Natural killer cell treated with Interleukin-12 subunit alpha and Interleukin-12 subunit beta and Interleukin-15 and Interleukin-18, amount 100 ng/mL, for 72 hours (primary cell): ENCODE measurements at regions not wholly inside any gene's neighbourhood (a gene's known extent, or its start where the extent isn't known, plus 50 kb on each side); places are given as distances from the start of the nearest gene placed in this dataset.
"Not testable (repeated sequence)": the region's sequence is repeated elsewhere in the genome, so short reads cannot be mapped to it uniquely, and the experiment has no call there.

Experiments
- ATAC-seq, 2 donors: fragments of 150-1000 bp; cut with Tn5 transposase in 1 of 2; sonication (Bioruptor Pico), chemical (Tn5 transposase) in 1 of 2; 2 replicates each; pipeline ENCODE4 v1.10.0; 2021
- DNase-seq: peaks from one replicate; pipeline ENCODE4 v3.0.0; 2022; ENCODE audit warnings: low spot score
- H3K27ac Mint-ChIP-seq, 2 donors: 1 replicate in 1 of 2; 2 replicates in 1 of 2; pipeline ENCODE4 v1.8.0; 2022; ENCODE audit warnings: mixed read lengths in 2 of 2, mild to moderate bottlenecking in 1 of 2, moderate library complexity in 1 of 2
- H3K27me3 Mint-ChIP-seq, 2 donors: 1 replicate in 1 of 2; 2 replicates in 1 of 2; pipeline ENCODE4 v1.8.0; 2022; ENCODE audit warnings: mixed read lengths in 2 of 2
- H3K36me3 Mint-ChIP-seq: one replicate; pipeline ENCODE4 v1.8.0; 2022; ENCODE audit warnings: mixed read lengths
- H3K4me1 Mint-ChIP-seq, 2 donors: 1 replicate in 1 of 2; 2 replicates in 1 of 2; pipeline ENCODE4 v1.8.0; 2022; ENCODE audit warnings: low read depth in 2 of 2, mixed read lengths in 2 of 2, mild to moderate bottlenecking in 1 of 2
- H3K4me3 Mint-ChIP-seq: one replicate; pipeline ENCODE4 v1.8.0; 2022; ENCODE audit warnings: mixed read lengths
- H3K9me3 Mint-ChIP-seq: 2 replicates; pipeline ENCODE4 v1.8.0; 2022; ENCODE audit warnings: mixed read lengths

DNA sequence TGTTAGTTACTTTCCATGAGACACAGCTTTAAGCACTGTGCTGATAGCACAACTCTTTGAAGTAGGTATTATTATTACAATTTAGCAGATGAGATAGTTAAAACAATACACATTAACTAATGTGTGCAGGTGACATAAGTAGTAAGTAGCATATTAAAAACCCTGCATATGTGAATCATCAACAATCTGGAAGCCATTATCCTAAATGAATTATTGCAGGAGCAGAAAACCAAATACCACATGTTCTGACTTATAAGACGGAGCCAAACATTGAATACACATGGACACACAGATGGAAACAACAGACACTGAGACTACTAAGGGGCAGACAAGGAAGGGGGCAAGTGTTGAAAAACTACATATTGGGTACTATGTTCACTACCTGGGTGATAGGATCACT lies 300.3 kb upstream of the GULP1 start:
- H3K27ac Mint-ChIP-seq: no peak overlapping the region
- ATAC-seq: no peak
- H3K27me3 Mint-ChIP-seq: no peaks in the 10 kb centered on the region

GRCh38 chr2:187994464-187995331 lies 297.0 kb upstream of the GULP1 start:
- Mint-ChIP-seq H3K4me3 (no peak overlapping the region), H3K36me3 (peaks cover 5% of the 10 kb centered on the region), H3K27me3 (no peaks in the 10 kb centered on the region), H3K27ac (no peak overlapping the region), H3K4me1 (no peaks in the 10 kb centered on the region), H3K9me3 (peaks cover 14% of the 10 kb centered on the region)
- ATAC-seq (no peak), DNase-seq (no peak)

More for the DNA sequence above, 300.3 kb upstream of the GULP1 start:
- no peak for DNase-seq
- no peak overlapping the region for H3K4me3 Mint-ChIP-seq
- no peaks in the 10 kb centered on the region for H3K36me3 Mint-ChIP-seq
- peaks cover 9% of the 10 kb centered on the region for H3K9me3 Mint-ChIP-seq
- H3K4me1 Mint-ChIP-seq: no peaks in the 10 kb centered on the region

DNA sequence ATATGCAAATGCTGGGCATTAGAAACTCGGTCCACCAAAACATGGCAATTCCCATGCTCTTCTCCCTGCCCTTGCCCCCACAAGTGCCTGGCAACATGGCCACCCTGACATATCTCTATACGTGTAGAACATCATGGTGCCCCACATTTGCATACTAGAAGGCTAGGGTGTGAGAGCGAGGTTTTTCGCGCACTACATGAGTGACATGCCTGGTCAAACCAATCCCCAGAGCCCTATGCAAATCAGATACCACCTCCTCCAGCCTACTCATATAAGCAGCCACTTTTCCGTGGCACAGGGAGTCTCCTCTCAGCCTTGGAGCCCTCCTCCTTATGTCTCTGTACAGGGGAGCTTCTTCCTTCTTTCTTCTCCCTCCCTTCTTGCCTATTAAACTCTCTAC lies 296.1 kb upstream of the GULP1 start:
- DNase-seq (no peak), ATAC-seq (no peak)
- H3K27ac Mint-ChIP-seq: no peak overlapping the region
- no peaks in the 10 kb centered on the region for H3K27me3 Mint-ChIP-seq
- peaks cover 14% of the 10 kb centered on the region for H3K9me3 Mint-ChIP-seq
- H3K4me3 Mint-ChIP-seq: no peak overlapping the region
- no peaks in the 10 kb centered on the region for H3K4me1 Mint-ChIP-seq
- peaks cover 5% of the 10 kb centered on the region for H3K36me3 Mint-ChIP-seq

DNA sequence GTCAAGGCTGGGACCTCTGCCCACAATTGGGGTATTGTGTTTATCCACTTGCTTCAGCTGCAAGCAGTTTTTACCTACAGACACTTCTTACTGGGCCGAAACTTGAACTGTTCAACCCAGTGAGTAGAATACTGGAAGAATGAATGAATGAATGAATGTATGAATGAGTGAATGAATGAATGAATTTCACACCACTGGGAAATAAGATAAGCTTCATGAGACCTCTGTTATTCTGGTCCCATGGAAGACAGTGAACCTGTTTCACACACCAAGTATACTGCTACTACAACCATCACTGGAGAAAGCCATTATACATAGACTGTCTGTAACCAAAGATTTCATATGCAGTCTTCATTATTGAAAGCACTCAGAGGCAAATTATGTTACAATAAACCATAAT lies 295.0 kb upstream of the GULP1 start:
- ATAC-seq (no peak), DNase-seq (no peak)
- Mint-ChIP-seq H3K27me3 (no peaks in the 10 kb centered on the region), H3K9me3 (peaks cover 10% of the 10 kb centered on the region), H3K4me1 (no peaks in the 10 kb centered on the region), H3K27ac (no peak overlapping the region), H3K36me3 (peaks cover 5% of the 10 kb centered on the region), H3K4me3 (no peak overlapping the region)

GRCh38 chr2:188000189-188000588 lies 291.5 kb upstream of the GULP1 start:
- ATAC-seq: no peak
- peaks cover 5% of the 10 kb centered on the region for H3K9me3 Mint-ChIP-seq
- H3K27me3 Mint-ChIP-seq: no peaks in the 10 kb centered on the region
- H3K36me3 Mint-ChIP-seq: peaks cover 5% of the 10 kb centered on the region
- DNase-seq: no peak
- H3K27ac Mint-ChIP-seq: no peak overlapping the region
- no peak overlapping the region for H3K4me3 Mint-ChIP-seq
- H3K4me1 Mint-ChIP-seq: no peaks in the 10 kb centered on the region

DNA sequence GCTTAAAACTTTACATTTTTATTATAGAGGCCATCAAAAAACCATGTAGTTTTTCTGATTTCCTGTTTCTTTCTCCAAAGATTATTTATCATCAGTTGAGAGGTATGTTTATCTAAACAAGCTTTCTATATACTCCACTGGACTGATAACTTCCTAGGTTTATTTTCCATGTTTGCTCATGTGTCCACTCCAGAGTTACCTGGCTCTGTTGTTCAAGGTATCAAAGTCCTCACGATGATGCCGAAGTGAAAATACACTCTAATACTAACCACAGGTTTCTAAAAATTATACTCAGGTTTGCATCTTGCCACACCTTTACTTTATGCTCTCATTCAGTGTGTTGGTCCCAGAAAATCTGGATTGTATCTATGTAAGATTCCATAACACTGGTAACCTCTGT lies 287.9 kb upstream of the GULP1 start:
- H3K4me1 Mint-ChIP-seq: no peaks in the 10 kb centered on the region
- H3K4me3 Mint-ChIP-seq: no peak overlapping the region
- H3K27ac Mint-ChIP-seq: no peak overlapping the region
- DNase-seq (no peak), ATAC-seq (no peak)
- peaks cover 2% of the 10 kb centered on the region for H3K9me3 Mint-ChIP-seq
- H3K36me3 Mint-ChIP-seq: peaks cover 3% of the 10 kb centered on the region
- no peaks in the 10 kb centered on the region for H3K27me3 Mint-ChIP-seq

GRCh38 chr2:188013767-188014166 lies 277.9 kb upstream of the GULP1 start:
- Mint-ChIP-seq H3K4me3 (no peak overlapping the region), H3K27me3 (no peaks in the 10 kb centered on the region), H3K9me3 (peaks cover 14% of the 10 kb centered on the region), H3K27ac (no peak overlapping the region), H3K36me3 (no peaks in the 10 kb centered on the region), H3K4me1 (no peaks in the 10 kb centered on the region)
- no peak for DNase-seq
- ATAC-seq: no peak

DNA sequence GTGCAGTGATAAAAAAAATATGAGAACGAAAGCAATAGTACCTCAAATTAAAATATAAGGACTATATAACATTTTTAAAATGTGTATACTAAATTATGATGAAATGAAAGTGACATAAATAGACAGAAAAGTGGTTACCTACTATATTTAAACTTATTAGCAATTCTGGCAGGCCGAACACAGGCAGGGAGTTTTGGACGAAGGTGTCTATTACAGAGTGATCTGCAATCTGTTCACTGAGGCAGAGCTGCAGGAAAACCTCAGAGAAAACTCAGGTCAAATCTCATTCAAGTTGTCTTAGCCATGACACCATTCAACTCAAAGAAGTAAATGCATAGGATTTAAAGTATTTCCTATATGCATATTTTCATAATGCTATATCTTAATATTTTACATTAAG lies 274.8 kb upstream of the GULP1 start:
- Mint-ChIP-seq H3K36me3 (no peaks in the 10 kb centered on the region), H3K27ac (no peak overlapping the region), H3K9me3 (peaks cover 12% of the 10 kb centered on the region), H3K4me3 (no peak overlapping the region), H3K4me1 (no peaks in the 10 kb centered on the region), H3K27me3 (no peaks in the 10 kb centered on the region)
- no peak for DNase-seq
- ATAC-seq: no peak

DNA sequence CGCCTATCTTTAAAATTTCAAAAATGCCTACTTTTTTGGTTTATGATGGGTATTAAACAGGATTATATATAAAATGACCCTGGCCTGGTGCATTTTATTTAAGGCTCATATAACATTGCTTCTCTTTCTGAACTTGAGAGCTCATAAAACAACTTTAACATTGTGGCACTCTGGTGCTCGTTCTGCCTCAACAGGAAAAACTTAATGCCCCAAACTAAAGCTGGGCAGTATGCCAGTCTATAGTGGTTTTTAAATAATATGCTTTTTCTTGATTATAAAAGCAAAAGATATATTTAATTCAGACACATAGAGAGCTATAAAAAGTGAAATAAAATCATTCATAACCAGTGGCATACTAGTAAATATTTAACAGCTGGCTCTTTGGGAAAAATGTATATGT lies 269.3 kb upstream of the GULP1 start:
- no peak for ATAC-seq
- no peak overlapping the region for H3K27ac Mint-ChIP-seq
- no peaks in the 10 kb centered on the region for H3K4me1 Mint-ChIP-seq
- H3K36me3 Mint-ChIP-seq: no peaks in the 10 kb centered on the region
- peaks cover 7% of the 10 kb centered on the region for H3K9me3 Mint-ChIP-seq
- H3K4me3 Mint-ChIP-seq: no peak overlapping the region
- DNase-seq: no peak
- H3K27me3 Mint-ChIP-seq: no peaks in the 10 kb centered on the region

GRCh38 chr2:188023035-188023434 lies 268.6 kb upstream of the GULP1 start:
- ATAC-seq: no peak
- Mint-ChIP-seq H3K4me1 (no peaks in the 10 kb centered on the region), H3K36me3 (no peaks in the 10 kb centered on the region), H3K27me3 (no peaks in the 10 kb centered on the region), H3K4me3 (no peak overlapping the region), H3K9me3 (peaks cover 12% of the 10 kb centered on the region), H3K27ac (no peak overlapping the region)
- no peak for DNase-seq

DNA sequence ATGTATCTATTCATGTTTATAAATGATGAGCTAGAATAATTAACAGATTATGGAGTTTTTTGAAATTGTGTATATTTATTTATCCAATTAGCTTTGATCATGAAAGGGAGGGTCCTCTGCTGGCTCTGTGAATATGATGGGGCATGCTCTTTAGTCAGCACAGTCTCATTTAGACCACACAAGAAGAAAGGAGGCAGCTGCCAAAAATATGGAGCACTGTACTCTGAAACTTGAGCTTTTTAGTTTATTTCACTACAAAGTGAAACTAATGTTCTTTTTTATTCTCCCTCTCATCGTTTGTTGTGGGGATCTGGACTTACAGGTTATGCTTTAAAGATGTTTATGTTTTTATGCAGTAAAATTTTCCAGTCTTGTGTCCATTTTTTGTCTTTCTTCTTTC lies 266.9 kb upstream of the GULP1 start:
- ATAC-seq (no peak), DNase-seq (no peak)
- Mint-ChIP-seq H3K9me3 (peaks cover 7% of the 10 kb centered on the region), H3K4me3 (no peak overlapping the region), H3K36me3 (no peaks in the 10 kb centered on the region), H3K27me3 (no peaks in the 10 kb centered on the region), H3K27ac (no peak overlapping the region), H3K4me1 (no peaks in the 10 kb centered on the region)

- no peaks in the 10 kb centered on the region for H3K36me3 Mint-ChIP-seq
- DNase-seq: no peak
- no peaks in the 10 kb centered on the region for H3K4me1 Mint-ChIP-seq
- no peaks in the 10 kb centered on the region for H3K27me3 Mint-ChIP-seq
- H3K9me3 Mint-ChIP-seq: peaks cover 7% of the 10 kb centered on the region
- ATAC-seq: no peak
- H3K27ac Mint-ChIP-seq: no peak overlapping the region
- no peak overlapping the region for H3K4me3 Mint-ChIP-seq
Measured at GRCh38 chr2:188028739-188029138, 262.9 kb upstream of the GULP1 start.

DNA sequence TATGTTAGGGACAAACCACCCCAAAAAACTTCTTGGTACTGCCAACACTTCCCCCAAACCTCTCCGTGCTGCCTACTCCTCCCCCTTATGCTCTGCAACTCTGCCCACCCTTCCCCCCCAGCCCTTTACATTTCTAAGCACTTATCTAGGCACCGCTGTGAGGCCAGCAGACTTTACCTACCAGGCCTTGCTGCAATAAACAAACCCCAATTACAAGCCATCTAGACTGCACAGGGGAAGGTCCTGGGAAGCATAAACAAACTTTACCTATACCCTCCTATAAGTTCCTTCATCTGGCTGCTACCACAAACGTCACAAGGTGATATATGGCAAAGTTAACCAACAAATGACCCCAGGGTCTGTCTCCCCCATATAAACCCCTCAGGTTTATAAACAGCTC lies 259.4 kb upstream of the GULP1 start:
- H3K27ac Mint-ChIP-seq: no peak overlapping the region
- ATAC-seq: no peak

DNA sequence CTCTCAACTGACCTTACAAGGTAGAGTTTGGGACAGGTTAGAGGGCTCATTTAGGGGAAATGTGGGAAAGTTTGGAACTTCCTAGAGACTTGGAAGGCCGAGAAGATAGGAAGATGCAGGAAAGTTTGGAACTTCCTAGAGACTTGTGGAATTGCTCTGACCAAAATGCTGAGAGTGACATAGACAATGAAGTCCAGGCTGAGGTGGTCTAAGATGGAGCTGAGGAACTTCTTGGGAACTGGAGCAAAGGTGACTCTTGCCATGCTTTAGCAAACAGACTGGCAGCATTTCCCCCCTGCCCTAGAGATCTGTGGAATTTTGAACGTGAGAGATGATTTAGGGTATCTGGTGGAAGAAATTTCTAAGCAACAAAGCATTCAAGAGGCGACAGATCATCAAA lies 258.9 kb upstream of the GULP1 start:
- peaks cover 5% of the 10 kb centered on the region for H3K9me3 Mint-ChIP-seq
- H3K4me3 Mint-ChIP-seq: no peak overlapping the region
- no peak for ATAC-seq
- no peaks in the 10 kb centered on the region for H3K36me3 Mint-ChIP-seq
- no peaks in the 10 kb centered on the region for H3K27me3 Mint-ChIP-seq
- DNase-seq: no peak
- no peak overlapping the region for H3K27ac Mint-ChIP-seq
- H3K4me1 Mint-ChIP-seq: no peaks in the 10 kb centered on the region

More for the DNA sequence above, 259.4 kb upstream of the GULP1 start:
- no peak for DNase-seq
- Mint-ChIP-seq H3K4me1 (no peaks in the 10 kb centered on the region), H3K36me3 (no peaks in the 10 kb centered on the region), H3K9me3 (peaks cover 10% of the 10 kb centered on the region), H3K4me3 (no peak overlapping the region), H3K27me3 (no peaks in the 10 kb centered on the region)

- H3K27ac Mint-ChIP-seq, ATAC-seq, H3K36me3 Mint-ChIP-seq, H3K4me1 Mint-ChIP-seq, H3K4me3 Mint-ChIP-seq, H3K9me3 Mint-ChIP-seq, H3K27me3 Mint-ChIP-seq, DNase-seq: not testable (repeated sequence)
Measured at GRCh38 chr2:188033240-188033639, 258.4 kb upstream of the GULP1 start.
